ENCODE measurements at regions not wholly inside any gene's neighbourhood (a gene's known extent, or its start where the extent isn't known, plus 50 kb on each side); places are given as distances from the start of the nearest gene placed in this dataset.
"Not testable (repeated sequence)": the region's sequence is repeated elsewhere in the genome, so short reads cannot be mapped to it uniquely, and the experiment has no call there.

DNA sequence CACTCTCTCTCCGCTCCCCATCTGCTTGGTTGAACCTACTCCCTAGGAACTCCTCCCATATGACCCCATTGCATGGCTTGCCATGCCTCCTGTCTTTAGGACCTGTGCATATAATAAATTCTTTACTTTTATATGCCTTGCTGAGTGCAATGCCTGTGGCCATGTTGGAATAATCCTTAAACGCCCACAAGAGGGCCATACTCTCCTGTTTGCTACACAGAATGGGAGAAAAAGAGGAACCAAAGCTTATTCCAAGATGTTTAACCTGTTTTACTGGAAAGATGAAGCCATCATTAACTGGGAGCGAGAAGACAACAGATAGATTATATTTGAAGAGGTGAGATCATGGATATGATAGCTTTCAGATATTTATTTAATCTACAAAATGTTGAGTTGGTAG is 1097.8 kb downstream of the NAALADL2 start:
- no peak for DNase-seq (ENCODE audit: low read depth)

DNA sequence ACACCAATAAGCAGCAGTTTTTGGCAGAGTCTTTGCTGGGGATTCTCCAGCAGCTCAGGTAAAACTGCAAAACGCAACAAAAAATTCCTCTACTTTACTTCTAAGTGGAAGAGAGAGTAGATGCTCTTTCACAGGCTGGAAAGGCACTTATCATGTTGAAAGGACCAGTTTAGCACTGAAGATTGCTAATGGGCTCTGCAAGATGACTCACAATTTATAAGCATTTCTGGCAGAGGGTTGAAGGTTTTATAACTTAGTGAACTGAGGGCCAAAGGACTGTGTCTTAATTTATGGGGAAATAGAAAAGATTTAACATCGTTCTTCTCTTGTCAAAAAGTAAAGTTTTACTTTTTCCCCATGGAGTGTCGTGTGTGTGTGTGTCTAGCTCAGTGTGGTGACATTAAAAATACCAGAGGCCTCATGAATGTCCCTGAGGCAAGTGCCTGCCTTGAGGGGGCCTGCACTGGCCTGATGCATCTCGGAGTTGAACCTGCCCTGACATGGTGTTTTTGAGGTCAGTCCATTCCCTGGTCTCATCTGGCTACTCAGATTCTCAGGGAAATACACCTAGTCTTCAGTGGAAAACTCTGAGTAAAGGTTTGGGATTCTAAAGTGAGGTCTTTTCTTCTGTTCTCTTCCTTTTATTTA is 1092.0 kb downstream of the NAALADL2 start:
- DNase-seq (ENCODE audit: low read depth): no peak

DNA sequence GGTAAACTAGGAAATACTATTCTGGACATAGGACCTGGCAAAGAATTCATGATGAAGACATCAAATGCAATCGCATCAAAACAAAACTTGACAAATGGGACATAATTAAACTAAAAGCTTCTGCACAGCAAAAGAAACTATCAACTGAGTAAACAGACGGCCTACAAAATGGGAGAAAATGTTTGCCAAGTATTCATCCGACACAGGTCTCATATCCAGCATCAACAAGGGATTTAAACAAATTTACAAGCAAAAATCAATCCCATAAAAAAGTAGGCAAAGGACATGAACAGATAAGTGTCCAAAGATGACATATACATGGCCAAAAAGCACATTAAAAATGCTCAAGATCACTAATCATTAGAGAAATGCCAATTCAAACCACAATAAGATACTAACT is 1088.9 kb downstream of the NAALADL2 start:
- DNase-seq (ENCODE audit: low read depth): no peak

DNA sequence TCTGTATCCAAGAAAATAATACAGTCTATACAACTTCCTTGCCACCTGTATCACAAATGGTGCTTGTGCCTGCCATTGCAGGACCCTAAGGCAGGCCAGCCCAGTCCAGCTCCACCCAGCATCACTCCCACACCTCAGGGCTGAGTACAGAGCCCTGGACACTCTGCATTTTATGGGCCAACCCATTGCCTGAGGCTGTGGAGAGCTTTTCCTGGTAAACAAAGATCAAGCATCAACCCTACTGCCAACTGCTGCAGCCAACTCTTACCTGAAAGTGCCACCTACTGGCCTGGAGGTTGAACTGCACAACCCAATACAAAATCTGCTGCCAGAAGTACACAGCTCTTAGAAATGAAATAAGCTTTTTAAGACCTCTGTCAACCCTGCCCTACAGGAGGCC is 1082.2 kb downstream of the NAALADL2 start:
- no peak for DNase-seq (ENCODE audit: low read depth)

DNA sequence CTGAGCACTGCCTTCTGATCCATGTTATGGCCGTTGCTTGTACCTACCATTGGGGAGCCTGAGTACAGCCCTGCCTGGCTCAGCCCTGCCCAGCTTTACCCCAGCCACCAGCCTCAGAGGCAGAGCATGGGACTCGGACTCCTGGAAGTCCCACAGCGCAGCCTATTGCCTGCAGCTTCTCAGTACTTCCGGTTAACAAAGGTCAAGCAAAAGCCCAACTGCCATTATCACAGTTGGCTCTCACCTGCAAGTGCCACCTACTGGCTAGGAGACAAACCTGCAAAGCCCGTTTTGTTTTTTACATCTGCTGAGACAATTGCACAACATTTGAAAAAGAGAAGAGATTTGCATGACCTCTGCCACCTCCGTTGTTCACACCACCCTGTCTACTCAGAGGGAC is 1081.7 kb downstream of the NAALADL2 start:
- no peak for DNase-seq (ENCODE audit: low read depth)

DNA sequence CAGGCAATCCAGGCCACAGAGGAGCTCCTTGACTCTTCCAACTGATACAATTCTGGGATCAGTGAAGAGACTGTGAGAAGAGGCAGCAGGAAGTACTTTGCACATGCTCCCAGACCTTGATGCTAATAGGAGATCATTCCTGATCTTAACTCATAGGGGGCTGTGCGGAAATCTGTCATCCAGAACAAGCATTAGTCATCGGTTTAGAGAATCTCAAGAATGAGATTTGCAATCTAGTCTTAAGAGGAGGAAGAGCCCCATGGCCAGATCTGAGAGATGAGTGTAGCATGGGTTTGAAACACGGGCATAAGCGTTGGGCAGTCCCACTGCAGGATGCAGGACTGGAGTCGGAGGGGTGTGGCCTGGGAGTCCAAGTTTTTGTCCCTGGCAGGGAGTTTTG is 1081.1 kb downstream of the NAALADL2 start:
- DNase-seq (ENCODE audit: low read depth): no peak

DNA sequence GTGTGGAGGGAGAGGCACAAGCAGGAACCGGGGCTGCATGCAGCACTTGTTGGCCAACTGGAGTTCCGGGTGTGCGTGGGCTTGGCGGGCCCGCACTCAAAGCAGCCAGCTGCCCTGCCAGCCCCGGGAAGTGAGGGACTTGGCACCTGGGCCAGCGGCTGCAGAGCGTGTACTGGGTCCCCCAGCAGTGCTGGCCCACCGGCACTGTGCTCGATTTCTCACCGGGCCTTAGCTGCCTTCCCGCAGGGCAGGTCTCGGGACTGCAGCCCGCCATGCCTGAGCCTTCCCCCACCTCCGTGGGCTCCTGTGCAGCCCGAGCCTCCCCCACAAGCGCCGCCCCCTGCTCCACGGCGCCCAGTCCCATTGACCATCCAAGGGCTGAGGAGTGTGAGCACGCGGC is 1078.2 kb downstream of the NAALADL2 start:
- not testable (repeated sequence) for DNase-seq (ENCODE audit: low read depth)

DNA sequence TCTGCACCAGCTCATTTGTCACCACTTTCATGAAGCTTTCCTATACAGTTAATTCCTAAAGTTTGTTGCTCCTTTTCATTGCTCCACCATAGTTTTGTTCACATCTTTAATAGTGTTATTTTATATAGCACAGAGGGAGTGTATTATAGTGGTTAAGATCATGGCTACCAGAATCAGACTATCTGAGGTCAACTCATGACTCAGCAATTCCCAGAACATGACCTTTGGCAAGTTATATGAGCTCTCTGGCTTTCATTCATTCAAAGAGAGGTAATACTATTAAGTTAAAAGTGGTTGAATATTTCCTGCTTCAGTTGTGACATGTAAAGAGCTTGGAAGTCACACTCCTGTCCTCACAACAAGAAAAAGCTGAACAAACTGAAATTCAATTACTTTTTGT is 1073.5 kb downstream of the NAALADL2 start:
- DNase-seq (ENCODE audit: low read depth): no peak

DNA sequence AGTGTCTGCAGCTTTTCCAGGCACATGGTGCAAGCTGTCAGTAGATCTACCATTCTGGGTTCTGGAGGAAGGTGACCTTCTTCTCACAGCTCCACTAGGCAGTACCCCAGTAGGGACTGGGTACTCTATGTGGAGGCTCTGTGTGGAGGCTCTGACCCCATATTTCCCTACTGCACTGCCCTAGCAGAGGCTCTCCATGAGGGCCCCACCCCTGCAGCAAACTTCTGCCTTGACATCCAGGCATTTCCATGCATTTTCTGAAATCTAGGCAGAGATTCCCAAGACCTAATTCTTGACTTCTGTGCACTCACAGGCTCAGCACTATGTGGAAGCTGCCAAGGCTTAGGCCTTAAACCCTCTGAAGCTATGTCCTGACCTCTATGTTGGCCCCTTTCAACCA is 1060.0 kb downstream of the NAALADL2 start:
- no peak for DNase-seq (ENCODE audit: low read depth)

DNA sequence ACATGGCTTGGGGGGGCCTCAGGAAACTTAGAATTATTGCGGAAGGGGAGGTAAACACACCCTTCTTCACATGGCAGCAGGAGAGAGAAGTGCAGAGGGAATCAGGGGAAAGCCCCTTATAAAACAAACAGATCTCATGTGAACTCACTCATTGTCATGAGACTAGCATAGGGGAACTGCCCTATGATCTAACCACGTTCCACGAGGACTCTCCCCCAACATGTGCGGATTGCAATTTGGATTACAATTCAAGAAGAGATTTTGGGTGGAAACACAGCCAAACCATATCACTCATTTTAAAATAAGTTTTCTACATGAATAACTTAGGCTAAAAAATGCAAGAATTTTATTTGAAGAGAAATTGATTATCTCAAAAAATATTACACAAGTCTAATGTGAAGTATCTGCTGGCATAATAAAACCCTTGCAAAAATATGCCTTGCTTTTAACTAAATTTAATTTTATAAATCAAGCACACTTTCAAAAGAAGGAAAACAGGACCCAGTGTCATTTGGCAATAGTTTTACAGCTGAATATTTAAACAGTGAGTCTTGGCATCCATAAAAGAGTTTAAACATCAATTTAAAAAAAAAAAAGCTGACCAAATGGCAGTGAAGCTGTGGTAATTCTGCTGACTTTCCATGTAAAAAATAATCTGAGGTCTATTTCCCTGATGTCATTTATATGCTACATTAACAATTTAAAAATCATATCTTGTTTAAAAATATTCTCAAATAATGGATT is 1057.2 kb downstream of the NAALADL2 start:
- no peak for DNase-seq (ENCODE audit: low read depth)

DNA sequence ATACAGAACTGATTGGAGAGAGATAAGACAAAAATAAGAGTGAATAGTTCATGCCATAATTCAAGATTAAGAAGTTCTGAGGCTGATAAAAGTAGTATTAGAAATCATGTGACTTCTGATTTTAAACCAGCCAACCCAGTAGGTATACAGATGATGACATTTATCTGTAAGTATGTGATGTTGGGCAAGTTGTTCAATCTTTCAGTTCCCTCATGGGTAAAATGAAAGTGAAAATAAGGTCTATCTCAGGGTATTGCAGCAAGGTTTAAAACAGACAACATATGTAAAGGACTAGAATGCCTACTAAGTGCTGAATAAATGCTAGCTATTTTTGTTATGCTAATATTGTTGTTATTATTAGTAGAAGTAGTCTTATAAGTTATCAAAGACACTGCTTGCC is 1055.7 kb downstream of the NAALADL2 start:
- no peak for DNase-seq (ENCODE audit: low read depth)

DNA sequence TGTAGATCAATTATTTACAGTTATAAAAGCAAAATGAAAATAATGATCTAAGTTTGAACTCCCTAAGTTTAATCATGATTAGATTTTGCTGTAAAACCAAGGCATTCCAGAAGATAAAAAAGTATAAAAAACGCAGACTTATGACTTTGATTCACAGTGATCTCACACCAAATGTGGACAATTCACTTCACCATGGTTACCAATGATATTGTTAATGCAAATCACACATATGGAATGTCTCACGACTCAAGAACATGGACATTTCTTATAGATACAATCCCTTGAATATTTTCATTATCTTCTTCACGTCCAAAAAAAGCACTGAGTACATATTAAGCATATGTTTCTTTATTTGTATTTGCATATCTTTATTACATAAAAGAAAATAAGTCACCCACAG is 1054.2 kb downstream of the NAALADL2 start:
- no peak for DNase-seq (ENCODE audit: low read depth)

DNA sequence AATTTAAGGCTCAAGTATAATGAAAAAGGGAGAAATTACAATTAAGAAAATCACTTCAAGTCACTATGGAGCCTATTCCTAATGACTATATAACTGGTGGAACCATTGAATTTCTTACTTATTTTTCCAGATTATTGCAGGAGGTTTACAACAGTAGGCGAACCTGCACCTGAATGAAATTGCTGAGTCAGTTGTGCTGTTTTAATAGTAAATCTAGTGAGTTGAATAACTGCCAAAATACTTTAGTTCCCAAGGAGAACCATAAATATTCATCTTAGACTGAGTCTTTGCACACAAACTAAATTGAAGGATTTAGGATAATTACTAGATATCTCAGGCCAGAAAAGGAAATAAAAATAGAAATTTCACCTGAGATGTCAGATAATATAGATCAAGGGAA is 1052.8 kb downstream of the NAALADL2 start:
- no peak for DNase-seq (ENCODE audit: low read depth)

DNA sequence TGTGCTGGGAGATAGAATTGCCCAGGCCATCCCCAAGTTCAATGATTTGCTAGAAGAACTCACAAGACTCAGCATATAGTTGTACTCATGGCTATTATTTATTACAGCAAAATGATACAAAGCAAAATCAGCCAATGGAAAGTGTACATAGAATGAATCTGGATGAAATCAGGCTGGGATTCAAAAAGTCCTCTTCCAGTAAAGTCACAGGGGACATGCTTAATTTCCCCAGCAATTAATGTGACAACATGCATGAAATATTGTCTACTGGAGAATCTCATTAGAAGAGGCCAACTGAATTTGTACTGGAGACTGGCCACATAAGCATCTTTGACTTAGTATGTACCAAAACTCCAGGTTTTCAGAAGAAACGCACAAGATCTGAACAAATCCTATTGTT is 1043.1 kb downstream of the NAALADL2 start:
- no peak for DNase-seq (ENCODE audit: low read depth)

DNA sequence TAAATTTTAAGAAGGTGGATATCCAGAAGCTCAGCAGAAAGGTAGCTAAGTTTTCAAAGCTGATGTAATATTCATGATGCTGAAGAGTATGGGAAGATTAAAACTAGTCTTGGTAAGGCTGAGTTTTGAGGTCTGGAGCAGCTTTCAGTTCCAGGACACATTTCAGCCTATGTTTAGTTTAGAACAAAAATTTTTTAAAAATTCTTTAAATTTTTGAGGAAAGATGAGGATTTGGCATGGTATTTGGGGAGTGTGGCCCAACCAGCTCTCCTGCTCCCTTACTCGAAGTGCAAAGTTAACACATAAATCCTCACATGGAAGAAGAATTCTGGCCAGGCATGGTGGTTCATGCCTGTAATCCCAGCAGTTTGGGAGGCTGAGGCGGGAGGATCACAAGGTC is 1039.1 kb downstream of the NAALADL2 start:
- DNase-seq (ENCODE audit: low read depth): no peak

DNA sequence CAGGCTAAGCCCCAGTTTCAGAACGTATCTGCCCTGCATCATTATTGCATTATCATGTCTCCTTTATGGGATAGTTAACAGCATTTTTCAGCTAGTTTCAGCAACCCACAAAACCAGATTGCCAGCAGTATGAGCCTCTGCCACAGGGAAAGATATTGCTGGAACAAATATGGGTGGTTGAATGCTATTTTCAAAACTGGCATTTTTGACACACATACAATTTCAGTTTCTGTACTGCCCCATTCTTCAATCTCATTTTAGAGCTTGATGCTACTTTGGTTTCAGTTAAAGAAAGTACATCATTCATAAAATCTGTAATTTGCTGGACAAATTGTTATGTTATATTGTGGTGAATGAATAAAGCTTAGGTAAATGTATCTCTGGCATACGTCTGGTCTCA is 1037.5 kb downstream of the NAALADL2 start:
- DNase-seq (ENCODE audit: low read depth): no peak

DNA sequence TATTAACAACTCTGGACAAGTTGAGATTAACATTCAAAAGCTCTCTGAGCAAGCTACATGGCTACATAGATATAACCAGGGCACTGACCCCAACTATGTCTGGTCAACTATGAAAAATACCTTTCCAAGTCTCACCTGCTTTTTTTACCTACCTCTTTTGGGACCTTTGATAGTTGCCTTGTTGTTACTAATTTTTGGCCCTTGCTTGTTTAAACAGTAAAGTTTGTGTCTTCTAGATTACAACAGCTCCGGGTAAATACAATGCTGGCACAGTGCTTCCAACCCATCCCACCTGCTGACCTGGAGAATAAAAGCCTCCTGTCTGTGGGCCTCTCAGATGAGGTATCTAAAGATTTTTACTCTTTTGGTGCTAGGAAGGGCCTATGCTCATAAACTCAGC is 1036.6 kb downstream of the NAALADL2 start:
- DNase-seq (ENCODE audit: low read depth): no peak

DNA sequence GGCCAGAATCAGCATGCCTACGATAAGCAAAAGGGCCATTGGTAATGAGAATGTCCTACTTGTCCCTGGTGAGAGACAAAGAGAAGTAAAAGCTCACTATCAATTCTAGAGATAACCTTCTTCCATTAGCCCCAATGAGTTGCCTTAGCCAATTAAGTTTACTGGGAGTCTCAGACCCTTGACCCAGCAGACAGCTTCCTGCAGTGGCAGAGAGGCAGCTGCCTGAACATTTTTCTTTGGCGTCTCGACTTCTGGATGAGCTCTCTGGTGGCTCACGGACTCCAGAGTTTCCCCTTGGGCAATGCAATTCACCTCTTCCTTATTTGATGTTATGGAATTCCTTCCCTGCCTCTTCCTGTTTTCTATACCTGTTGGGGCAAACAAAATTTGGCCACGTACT is 1034.4 kb downstream of the NAALADL2 start:
- DNase-seq (ENCODE audit: low read depth): no peak

DNA sequence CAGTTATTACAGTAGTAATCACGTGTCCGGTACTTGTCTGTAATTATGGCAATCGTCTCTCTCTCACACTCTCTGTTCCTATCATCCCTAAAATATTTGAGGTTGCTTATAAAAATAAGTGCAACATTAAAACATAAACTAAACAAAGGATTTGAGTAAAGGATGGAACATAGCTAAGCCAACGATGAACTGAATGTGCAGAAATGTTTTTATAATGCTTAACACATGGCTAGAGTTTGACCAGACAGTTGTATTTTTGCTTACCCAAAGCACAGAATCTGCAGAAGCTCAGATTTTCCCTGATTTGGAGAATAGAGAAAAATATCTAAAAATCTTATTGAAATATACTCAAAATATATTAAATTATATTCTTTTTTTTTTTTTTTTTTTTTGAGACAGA is 1030.9 kb downstream of the NAALADL2 start:
- DNase-seq (ENCODE audit: low read depth): no peak

DNA sequence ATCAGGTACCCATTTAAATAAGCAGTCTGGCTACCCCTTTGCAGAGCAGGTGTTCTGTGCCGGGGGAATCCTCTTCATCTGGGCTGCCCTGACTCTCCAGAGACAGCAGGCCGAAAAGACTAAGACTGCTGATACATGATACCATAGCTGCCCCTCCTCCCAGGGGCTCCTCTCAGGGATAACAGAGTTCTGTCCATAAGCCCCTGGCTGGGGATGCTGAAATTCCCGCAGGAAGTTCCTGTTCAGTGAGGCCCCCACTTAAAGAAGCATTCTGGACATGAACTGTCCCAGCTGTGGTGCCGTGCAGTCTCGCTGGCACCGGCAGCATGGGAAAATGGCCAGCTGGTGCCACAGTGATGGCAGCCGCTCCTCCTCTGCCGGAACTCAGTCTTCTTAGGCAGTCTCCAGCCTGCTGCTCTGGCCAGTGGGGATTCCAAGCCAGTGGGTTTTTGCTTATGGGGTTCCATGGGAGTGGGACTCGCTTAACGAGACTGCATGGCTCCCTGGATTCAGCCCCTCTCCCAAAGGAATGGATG is 1026.2 kb downstream of the NAALADL2 start:
- no peak for DNase-seq (ENCODE audit: low read depth)

DNA sequence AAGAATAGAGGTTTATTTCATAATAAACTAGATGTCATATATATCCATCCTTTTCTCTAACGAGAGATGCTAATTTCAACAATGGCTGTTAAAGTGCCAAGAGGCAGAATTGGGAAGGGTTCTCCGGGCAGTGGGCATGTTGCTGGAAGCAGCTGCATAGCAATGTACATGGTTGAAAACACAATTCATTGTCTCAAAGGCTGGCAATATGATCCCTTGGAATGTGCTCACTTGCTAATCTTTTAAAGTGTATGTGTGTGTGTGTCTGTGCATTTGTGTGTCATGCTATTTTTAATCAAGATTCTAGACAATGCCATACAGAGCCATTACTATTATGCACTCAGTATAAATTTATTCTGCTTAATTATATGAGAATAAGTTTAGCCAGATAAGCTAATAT is 1020.3 kb downstream of the NAALADL2 start:
- no peak for DNase-seq (ENCODE audit: low read depth)

DNA sequence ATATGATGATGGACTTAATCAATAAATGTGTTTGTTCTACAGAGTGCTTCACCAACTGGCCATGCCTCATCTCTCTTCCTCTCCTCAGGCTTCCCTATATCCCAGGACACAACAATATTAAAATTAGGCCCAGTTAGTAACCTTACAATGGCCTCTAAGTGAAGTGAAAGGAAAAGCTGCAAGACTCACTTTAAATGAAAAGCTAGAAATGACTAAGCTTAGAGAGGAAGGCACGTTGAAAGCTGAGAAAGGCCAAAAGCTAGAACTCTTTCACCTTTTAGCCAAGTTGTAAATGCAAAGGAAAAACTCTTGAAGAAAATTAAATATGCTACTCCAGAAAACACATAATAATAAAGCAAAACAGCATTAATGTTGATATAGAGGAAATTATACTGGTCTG is 1010.3 kb downstream of the NAALADL2 start:
- no peak for DNase-seq (ENCODE audit: low read depth)

DNA sequence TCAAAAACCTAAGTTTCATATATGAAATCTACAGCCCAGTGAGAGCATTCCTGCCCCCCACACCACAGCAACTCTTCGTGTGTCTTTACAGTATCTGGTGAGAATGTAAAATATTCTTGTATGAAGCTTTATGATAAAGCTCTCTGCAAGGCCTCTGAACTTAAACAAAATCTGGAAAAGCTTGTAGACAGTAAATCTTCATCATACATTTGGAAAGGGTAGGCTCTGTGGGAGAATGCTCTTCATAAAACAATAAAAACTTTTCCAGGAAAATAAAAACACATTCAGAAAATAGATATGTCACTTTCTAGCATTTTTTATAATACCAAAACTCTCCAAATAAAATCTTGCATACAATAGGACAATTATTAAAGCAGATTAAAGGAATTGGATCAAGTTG is 1009.5 kb downstream of the NAALADL2 start:
- no peak for DNase-seq (ENCODE audit: low read depth)

DNA sequence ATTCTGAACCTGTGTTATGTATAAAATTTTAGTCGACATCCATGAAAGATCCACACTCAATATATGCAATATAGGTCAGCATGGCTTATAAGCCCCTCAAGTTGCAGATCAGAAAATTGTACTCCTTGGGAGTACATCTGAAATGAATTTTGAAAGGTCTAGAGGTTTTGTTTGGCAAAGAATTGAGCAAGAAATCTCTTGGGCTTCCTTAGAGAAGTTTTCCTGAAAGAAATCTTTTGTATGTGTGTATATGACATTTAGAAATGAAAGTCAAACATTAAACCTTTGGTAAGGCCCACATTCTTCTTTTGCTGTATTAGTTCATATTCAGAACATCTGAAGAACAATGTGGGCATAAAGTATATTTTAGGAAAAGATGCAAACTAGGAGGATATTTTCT is 1006.6 kb downstream of the NAALADL2 start:
- DNase-seq (ENCODE audit: low read depth): no peak
